ENCODE measurements at regions not wholly inside any gene's neighbourhood (a gene's known extent, or its start where the extent isn't known, plus 50 kb on each side); places are given as distances from the start of the nearest gene placed in this dataset.
"Not testable (repeated sequence)": the region's sequence is repeated elsewhere in the genome, so short reads cannot be mapped to it uniquely, and the experiment has no call there.

DNA sequence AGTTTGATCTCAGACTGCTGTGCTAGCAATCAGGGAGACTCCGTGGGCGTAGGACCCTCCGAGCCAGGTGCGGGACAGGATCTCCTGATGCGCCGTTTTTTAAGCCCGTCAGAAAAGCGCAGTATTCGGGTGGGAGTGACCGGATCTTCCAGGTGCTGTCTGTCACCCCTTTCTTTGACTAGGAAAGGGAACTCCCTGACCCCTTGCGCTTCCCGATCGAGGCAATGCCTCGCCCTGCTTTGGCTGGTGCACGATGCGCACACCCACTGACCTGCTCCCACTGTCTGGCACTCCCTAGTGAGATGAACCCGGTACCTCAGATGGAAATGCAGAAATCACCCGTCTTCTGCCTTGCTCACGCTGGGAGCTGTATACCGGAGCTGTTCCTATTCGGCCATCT lies 157.6 kb upstream of the FBXO33 start:
- H3K27me3 ChIP-seq (ENCODE audit: insufficient read depth, low read length); H4K8ac ChIP-seq (ENCODE audit: low read depth, low read length); H4K12ac ChIP-seq (ENCODE audit: low read depth, low read length); H3K27ac ChIP-seq (ENCODE audit: low read depth, low read length); H2BK12ac ChIP-seq (ENCODE audit: low read length); H3K9me3 ChIP-seq (ENCODE audit: insufficient read depth, low read depth, low read length); DNase-seq; H3K18ac ChIP-seq (ENCODE audit: low read length); H3K23ac ChIP-seq (ENCODE audit: low read length); H3K4ac ChIP-seq (ENCODE audit: low read depth, low read length); H3K79me2 ChIP-seq (ENCODE audit: control insufficient read depth, insufficient read depth, low read length, poor library complexity); H3K4me2 ChIP-seq (ENCODE audit: low read length); H4K91ac ChIP-seq (ENCODE audit: low read depth, low read length); H2AFZ ChIP-seq (ENCODE audit: insufficient read depth, low read length, poor library complexity); H3K79me1 ChIP-seq (ENCODE audit: low read length); H3K36me3 ChIP-seq (ENCODE audit: control insufficient read depth in 1 of 2, insufficient read depth in 2 of 2, low read length in 2 of 2); H3K4me1 ChIP-seq (ENCODE audit: control insufficient read depth in 1 of 2, insufficient read depth in 2 of 2, low read length in 2 of 2); H3K9ac ChIP-seq (ENCODE audit: low read length); H2AK5ac ChIP-seq (ENCODE audit: low read length); H3K14ac ChIP-seq (ENCODE audit: low read length); H2BK5ac ChIP-seq (ENCODE audit: low read depth, low read length, poor library complexity); H3K4me3 ChIP-seq (ENCODE audit: low read depth, low read length); H2BK120ac ChIP-seq (ENCODE audit: insufficient read depth, low read length, poor library complexity): not testable (repeated sequence)
- no CpG with 5 or more reads among the region's 21 CpGs for WGBS (ENCODE audit: extremely low coverage, insufficient coverage, insufficient read length)

DNA sequence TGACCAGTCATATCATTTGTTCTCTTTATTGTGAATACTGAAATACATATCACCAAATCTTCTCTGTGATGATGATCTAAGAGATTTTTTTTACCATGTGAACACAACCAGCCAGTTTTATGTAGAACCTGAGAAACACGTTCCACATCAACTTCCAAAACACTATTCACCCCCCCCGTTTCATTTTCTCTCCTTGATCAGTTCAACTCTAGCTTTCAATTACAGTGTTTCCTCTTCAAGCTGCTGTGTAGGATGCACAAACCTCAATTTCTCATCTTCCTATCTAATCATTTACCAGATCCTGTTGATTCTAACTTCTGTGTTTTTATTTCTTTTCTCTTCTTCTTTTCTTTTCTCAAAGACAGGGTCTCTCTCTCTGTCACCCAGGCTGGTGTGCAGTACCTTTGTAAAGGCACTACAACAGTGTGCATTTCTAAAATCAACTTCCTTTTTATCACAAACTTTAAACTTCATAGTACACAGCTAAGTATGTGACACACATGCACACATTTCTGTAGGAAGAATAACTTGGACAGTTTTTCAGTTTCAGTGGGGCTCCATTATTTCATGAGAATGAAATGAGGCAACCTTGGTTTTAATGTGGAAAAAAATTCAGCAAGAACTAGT lies 149.9 kb upstream of the FBXO33 start:
- H3K23ac ChIP-seq (ENCODE audit: low read length), result no peak overlapping the region
- H3K27me3 ChIP-seq (ENCODE audit: insufficient read depth, low read length), result no peaks in the 10 kb centered on the region
- WGBS (ENCODE audit: extremely low coverage, insufficient coverage, insufficient read length), result 100% methylated on average over 1 of the region's 2 CpGs
- H3K79me2 ChIP-seq (ENCODE audit: control insufficient read depth, insufficient read depth, low read length, poor library complexity), result no peaks in the 10 kb centered on the region
- DNase-seq, result no peak
- no peak overlapping the region for H2AK5ac ChIP-seq (ENCODE audit: low read length)
- H3K79me1 ChIP-seq (ENCODE audit: low read length), result peaks cover 2% of the 10 kb centered on the region
- H3K14ac ChIP-seq (ENCODE audit: low read length), result no peak overlapping the region
- H2BK12ac ChIP-seq (ENCODE audit: low read length), result no peak overlapping the region
- no peak overlapping the region for H4K8ac ChIP-seq (ENCODE audit: low read depth, low read length)
- H3K9ac ChIP-seq (ENCODE audit: low read length), result no peak overlapping the region
- H3K9me3 ChIP-seq (ENCODE audit: insufficient read depth, low read depth, low read length), result no peaks in the 10 kb centered on the region
- H4K91ac ChIP-seq (ENCODE audit: low read depth, low read length), result no peak overlapping the region
- H4K12ac ChIP-seq (ENCODE audit: low read depth, low read length), result no peak overlapping the region
- no peak overlapping the region for H2BK5ac ChIP-seq (ENCODE audit: low read depth, low read length, poor library complexity)
- no peaks in the 10 kb centered on the region for H3K4me1 ChIP-seq (ENCODE audit: control insufficient read depth in 1 of 2, insufficient read depth in 2 of 2, low read length in 2 of 2)
- no peak overlapping the region for H2AFZ ChIP-seq (ENCODE audit: insufficient read depth, low read length, poor library complexity)
- no peak overlapping the region for H3K27ac ChIP-seq (ENCODE audit: low read depth, low read length)
- H3K18ac ChIP-seq (ENCODE audit: low read length), result no peak overlapping the region
- no peak overlapping the region for H3K4me2 ChIP-seq (ENCODE audit: low read length)
- H3K36me3 ChIP-seq (ENCODE audit: control insufficient read depth in 1 of 2, insufficient read depth in 2 of 2, low read length in 2 of 2), result no peaks in the 10 kb centered on the region
- H3K4ac ChIP-seq (ENCODE audit: low read depth, low read length), result no peak overlapping the region
- H2BK120ac ChIP-seq (ENCODE audit: insufficient read depth, low read length, poor library complexity), result no peak overlapping the region
- H3K4me3 ChIP-seq (ENCODE audit: low read depth, low read length), result no peak overlapping the region

DNA sequence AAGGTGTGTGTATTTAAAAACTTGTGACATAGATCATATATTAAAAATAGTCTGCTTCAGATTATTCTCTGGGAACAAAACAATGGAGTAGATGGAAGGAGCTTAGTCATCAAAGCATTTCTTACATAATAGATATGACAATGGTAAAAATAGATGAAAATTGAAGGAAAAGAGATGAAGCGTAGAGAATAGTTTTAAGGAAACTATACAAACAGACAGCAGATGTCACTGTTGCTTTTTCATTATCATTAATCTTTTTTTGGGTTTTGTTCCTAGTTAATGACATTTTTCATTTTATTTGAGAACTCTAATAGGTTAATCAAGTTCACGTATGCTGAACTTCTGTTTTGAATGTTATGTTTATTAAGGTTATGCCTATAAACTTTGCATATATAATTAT lies 149.2 kb upstream of the FBXO33 start:
- H3K4me1 ChIP-seq (ENCODE audit: control insufficient read depth in 1 of 2, insufficient read depth in 2 of 2, low read length in 2 of 2), result no peaks in the 10 kb centered on the region
- no peaks in the 10 kb centered on the region for H3K36me3 ChIP-seq (ENCODE audit: control insufficient read depth in 1 of 2, insufficient read depth in 2 of 2, low read length in 2 of 2)
- H4K12ac ChIP-seq (ENCODE audit: low read depth, low read length), result no peak overlapping the region
- H2BK120ac ChIP-seq (ENCODE audit: insufficient read depth, low read length, poor library complexity), result no peak overlapping the region
- no peak overlapping the region for H3K18ac ChIP-seq (ENCODE audit: low read length)
- H3K9me3 ChIP-seq (ENCODE audit: insufficient read depth, low read depth, low read length), result no peaks in the 10 kb centered on the region
- H3K23ac ChIP-seq (ENCODE audit: low read length), result no peak overlapping the region
- WGBS (ENCODE audit: extremely low coverage, insufficient coverage, insufficient read length), result no CpG with 5 or more reads among the region's 2 CpGs
- no peak overlapping the region for H2AFZ ChIP-seq (ENCODE audit: insufficient read depth, low read length, poor library complexity)
- H3K4me3 ChIP-seq (ENCODE audit: low read depth, low read length), result no peak overlapping the region
- H3K9ac ChIP-seq (ENCODE audit: low read length), result no peak overlapping the region
- peak in 1 of 2 donors; percentile 23 for DNase-seq
- H3K27ac ChIP-seq (ENCODE audit: low read depth, low read length), result no peak overlapping the region
- no peak overlapping the region for H3K4ac ChIP-seq (ENCODE audit: low read depth, low read length)
- H3K79me1 ChIP-seq (ENCODE audit: low read length), result peaks cover 2% of the 10 kb centered on the region
- H3K4me2 ChIP-seq (ENCODE audit: low read length), result no peak overlapping the region
- no peak overlapping the region for H2BK12ac ChIP-seq (ENCODE audit: low read length)
- no peak overlapping the region for H3K14ac ChIP-seq (ENCODE audit: low read length)
- H3K79me2 ChIP-seq (ENCODE audit: control insufficient read depth, insufficient read depth, low read length, poor library complexity), result no peaks in the 10 kb centered on the region
- H4K91ac ChIP-seq (ENCODE audit: low read depth, low read length), result no peak overlapping the region
- no peak overlapping the region for H2AK5ac ChIP-seq (ENCODE audit: low read length)
- H3K27me3 ChIP-seq (ENCODE audit: insufficient read depth, low read length), result no peaks in the 10 kb centered on the region
- H2BK5ac ChIP-seq (ENCODE audit: low read depth, low read length, poor library complexity), result no peak overlapping the region
- H4K8ac ChIP-seq (ENCODE audit: low read depth, low read length), result no peak overlapping the region

DNA sequence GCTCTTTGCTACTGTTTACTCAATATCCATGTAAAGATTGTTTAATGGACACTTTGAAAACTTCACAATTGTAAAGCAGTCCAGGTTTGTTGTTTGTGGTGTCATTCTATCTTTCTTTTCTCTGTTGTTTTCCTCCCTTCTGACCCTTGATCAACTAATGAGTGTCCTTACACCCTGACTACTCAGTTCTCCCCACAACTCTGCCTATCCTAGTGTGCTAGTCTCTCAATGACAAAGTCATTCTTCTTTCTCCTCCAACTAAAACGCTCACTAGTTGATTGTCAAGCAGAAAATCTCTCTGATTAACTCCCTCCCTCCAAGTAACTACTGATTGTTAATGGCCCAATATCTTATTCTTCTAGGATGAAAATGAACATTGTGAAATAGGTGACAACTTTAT lies 148.5 kb upstream of the FBXO33 start:
- Histone ChIP-seq H3K14ac (ENCODE audit: low read length) (no peak overlapping the region), H3K79me1 (ENCODE audit: low read length) (peaks cover 2% of the 10 kb centered on the region), H2AFZ (ENCODE audit: insufficient read depth, low read length, poor library complexity) (no peak overlapping the region), H4K91ac (ENCODE audit: low read depth, low read length) (no peak overlapping the region), H2BK5ac (ENCODE audit: low read depth, low read length, poor library complexity) (no peak overlapping the region), H3K36me3 (ENCODE audit: control insufficient read depth in 1 of 2, insufficient read depth in 2 of 2, low read length in 2 of 2) (no peaks in the 10 kb centered on the region), H3K27me3 (ENCODE audit: insufficient read depth, low read length) (no peaks in the 10 kb centered on the region), H2BK12ac (ENCODE audit: low read length) (no peak overlapping the region), H3K27ac (ENCODE audit: low read depth, low read length) (no peak overlapping the region), H3K4me2 (ENCODE audit: low read length) (no peak overlapping the region), H4K12ac (ENCODE audit: low read depth, low read length) (no peak overlapping the region), H3K18ac (ENCODE audit: low read length) (no peak overlapping the region), H3K9me3 (ENCODE audit: insufficient read depth, low read depth, low read length) (no peaks in the 10 kb centered on the region), H3K9ac (ENCODE audit: low read length) (no peak overlapping the region), H3K4me3 (ENCODE audit: low read depth, low read length) (no peak overlapping the region), H3K4ac (ENCODE audit: low read depth, low read length) (no peak overlapping the region), H2AK5ac (ENCODE audit: low read length) (no peak overlapping the region), H2BK120ac (ENCODE audit: insufficient read depth, low read length, poor library complexity) (no peak overlapping the region), H4K8ac (ENCODE audit: low read depth, low read length) (no peak overlapping the region), H3K4me1 (ENCODE audit: control insufficient read depth in 1 of 2, insufficient read depth in 2 of 2, low read length in 2 of 2) (no peaks in the 10 kb centered on the region), H3K23ac (ENCODE audit: low read length) (no peak overlapping the region), H3K79me2 (ENCODE audit: control insufficient read depth, insufficient read depth, low read length, poor library complexity) (no peaks in the 10 kb centered on the region)
- DNase-seq, result no peak
- no CpG with 5 or more reads among the region's 1 CpG for WGBS (ENCODE audit: extremely low coverage, insufficient coverage, insufficient read length)

Data from trophoblast cell (in vitro differentiated cells and primary cell).